GM18867 (cell line): ENCODE measurements at regions not wholly inside any gene's neighbourhood (a gene's known extent, or its start where the extent isn't known, plus 50 kb on each side); places are given as distances from the start of the nearest gene placed in this dataset.

Experiments used
- ATAC-seq: cut with Tn5 transposase; IDR thresholded peaks from one replicate; pipeline ENCODE4 v1.9.1; 2021; ENCODE audit warnings: mild to moderate bottlenecking, moderate library complexity; ENCODE audit not compliant: unreplicated experiment

DNA sequence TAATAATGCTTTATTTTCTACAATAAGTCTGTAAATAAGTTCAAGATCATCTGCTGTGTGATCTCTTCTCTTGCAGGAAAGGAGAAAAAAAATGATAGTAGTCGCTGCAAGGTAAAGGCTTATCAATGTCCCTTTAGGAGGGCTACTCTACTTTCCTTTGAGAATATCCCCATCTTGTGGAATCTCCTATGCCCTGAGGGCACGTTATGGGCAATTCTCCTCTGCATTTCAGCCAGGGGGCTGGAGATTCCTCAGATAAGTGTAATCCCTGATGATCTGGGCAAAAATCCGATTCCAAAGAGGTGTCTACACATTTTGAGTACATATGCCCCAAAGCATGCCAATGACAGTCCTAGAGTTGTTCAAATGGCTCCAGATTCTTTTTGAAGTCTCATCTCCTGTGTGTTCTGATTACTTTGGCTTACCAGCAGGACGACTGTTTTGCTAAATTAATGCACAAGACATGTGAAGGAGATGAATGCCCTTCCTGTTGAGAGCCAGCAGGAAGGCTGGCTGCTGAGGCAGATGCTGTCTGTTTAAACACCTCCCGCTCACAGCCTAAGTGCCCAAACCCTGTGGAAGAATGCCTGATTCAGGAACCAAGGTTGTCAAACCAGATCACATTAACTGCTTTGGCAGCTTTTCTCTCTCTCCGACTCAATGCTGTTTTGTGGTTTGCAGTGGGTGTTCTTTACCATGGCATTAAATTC is 171.2 kb upstream of the COL1A2 start:
- ATAC-seq, result peak; percentile 81

DNA sequence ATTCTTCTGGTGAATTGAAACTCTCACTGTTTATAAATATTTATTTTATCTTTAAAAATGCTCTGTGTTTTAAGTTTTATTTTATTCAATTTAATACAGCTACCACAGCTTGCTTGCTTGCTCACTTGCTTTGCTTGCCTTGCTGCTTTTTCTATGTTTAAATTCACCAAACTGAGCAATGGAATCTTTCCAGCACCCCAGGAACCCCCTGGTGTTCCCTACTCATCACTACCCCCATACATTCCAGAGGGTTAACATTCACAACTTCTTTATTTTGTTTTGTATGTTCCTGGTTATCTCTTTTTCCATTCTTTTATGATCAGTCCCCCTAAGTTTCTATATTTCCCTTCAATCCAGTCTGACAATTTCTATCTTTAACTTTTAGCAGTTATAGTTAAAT is 166.5 kb upstream of the COL1A2 start:
- ATAC-seq, result no peak

DNA sequence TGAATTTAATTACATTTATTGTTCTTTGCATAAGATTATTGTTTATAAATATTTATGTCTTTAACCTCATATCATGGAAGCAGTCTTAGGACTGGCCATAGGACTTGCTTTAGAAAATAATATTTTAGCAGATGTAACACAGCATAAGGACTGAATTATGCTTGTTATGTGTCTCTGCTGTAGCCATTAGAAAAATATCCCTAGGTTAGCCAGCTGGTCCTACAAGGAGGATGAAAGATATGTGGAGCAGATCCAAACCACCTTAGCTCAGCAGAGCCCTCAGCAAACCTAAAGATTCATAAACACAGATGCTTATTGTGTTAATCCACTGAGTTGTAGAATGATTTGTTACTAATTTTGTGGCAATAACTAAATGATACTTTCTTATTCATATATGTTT is 166.0 kb upstream of the COL1A2 start:
- no peak for ATAC-seq

DNA sequence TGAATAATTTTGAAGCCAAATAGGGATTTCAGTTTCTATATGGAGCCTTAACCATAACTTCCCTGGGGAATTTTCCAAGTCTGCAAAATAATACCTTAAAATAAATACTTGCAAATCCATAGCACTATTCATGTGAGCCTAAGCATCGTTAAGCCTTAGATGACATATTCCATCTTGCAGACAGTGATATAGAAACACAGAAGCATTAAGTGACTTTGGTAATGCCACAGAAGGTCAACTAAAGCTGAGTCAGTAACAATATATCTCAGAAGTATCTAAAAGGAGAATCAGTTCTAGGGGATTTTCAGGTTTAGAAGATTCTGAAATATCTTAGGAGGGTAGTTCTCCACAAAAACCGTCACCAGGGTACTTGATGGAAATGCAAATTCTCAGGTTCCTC is 163.4 kb upstream of the COL1A2 start:
- ATAC-seq, result no peak

DNA sequence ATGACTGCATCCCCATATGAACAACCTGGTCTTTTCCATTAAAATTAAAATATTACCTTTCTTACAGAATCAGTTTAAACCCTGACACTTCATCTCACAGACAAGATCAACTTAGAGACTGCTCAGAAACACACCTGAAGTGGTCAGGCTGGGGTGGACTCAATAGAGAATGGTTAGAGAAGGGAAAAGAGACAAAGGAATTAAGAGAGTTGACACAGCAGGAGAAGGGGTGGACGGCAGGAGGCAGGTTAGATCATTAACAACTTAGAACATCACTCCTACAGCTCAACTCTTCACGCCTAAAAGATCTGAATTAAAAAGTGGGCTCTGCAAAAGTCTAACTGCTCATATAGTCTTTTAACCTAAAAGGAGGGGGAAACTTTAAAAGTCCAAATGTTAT is 157.7 kb upstream of the COL1A2 start:
- no peak for ATAC-seq

DNA sequence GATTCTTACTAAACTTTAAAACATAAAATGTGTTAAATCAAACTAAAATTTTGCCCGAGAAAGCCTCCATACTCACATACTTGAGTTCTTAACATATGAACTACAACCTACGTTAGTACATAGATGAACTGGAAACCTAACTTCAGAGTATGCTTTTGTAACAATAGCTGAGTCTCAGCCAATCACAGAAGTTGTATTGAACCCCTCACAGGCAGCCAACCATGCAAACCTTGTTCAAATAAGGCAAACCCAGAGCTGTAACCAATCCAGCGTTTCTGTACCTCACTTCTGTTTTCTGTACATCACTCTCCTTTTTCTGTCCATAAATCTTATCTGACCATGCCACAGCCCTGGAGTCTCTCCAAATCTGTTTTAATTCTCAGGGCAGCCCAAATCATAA is 157.3 kb upstream of the COL1A2 start:
- no peak for ATAC-seq

DNA sequence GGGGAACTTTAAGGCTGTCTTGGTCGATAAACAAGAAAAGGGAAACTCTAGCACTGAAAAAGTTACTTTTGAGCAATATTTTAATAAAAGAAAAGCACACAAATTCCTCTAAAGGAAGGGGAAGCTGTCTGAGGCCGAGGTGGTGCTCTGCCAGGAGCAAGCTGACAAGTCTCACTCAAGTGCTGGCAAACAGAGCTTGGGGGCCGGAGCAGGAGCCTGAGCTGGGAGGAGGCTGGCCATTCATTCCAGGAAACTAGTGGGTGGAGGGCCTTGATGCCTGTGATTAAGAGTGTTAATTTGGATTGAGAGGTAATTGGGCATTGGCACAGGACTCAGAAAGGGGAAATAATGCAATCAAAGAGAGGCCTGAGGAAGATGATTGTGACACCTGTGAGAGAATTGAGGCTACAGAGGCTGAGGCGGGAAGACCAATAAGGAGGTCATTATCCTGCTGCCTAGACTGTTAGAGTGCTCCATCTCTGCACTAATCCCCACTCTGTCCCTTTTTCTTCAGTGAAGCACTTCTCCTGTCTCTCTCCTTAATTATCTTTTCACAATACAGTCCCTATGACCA is 154.9 kb upstream of the COL1A2 start:
- ATAC-seq, result no peak

DNA sequence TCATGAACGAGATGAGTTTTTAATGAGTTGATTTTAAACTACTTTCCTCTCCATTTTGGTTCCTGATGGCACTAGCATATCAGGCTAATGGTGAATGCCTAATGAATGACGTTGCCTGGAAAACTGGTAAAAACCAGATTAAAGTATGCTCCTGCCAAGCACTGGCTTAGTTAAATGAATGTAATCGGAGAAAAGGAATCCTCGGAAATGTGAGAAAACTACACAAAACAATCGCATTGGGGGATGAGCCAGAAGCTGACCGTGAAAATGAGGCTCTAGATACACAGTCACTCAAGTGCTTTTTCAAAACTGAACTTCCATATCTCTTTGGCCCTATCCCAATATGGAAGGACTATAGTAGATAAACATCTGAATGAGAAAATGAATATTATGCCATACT is 153.8 kb upstream of the COL1A2 start:
- ATAC-seq, result no peak

DNA sequence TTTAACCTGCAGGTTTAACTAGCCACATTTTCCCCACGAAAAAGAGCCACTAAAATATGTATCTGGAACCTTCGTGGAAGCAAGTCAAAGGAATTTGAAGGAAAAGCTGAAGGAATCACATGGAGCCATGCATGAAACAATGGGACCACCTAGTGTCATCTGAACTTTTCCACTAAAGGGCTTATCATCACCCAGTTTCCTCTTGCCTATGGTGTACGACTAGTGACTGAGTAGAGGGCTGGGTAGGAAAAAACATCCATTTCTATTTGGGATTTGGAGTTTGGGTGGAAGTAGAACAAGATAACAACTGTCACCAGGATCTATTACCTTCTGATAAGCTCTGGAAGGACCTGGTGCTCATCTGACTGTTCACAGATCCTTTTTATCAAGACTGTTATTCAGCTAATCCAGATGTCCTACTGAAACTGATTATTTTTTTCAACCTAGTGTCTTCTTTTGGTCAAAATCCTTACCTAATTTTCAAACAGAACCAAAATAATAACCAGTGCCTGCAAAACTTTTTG is 153.2 kb upstream of the COL1A2 start:
- ATAC-seq, result no peak

DNA sequence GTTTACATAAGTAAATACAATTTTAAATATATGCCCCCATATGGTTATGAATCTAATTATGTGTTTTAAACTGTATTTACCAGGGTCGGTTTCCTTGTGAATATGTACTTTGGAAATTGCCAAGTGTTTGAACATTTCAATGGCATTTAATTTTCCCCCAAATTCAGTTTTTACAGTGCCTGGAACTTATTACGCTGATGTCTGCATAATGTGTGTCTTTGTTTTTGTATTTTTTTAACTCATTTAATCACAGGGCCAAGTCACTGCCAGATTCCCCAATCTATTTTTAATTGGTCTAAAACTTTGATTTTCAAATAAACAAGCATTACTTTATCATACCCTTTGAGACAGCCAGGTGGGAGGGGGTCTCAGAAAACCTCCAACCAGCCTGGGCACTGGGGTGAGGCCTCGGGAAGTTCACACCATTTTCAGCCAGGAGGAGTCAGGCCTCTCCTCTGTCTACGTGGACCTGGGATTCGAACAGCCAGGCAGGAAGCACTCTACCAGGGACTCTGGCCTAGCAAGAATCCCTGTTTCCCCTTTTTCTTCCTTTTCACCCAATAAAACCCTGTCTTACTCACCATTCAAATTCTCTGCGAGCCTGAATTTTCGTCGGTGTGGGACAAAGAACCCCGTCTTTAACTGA is 151.5 kb upstream of the COL1A2 start:
- no peak for ATAC-seq

DNA sequence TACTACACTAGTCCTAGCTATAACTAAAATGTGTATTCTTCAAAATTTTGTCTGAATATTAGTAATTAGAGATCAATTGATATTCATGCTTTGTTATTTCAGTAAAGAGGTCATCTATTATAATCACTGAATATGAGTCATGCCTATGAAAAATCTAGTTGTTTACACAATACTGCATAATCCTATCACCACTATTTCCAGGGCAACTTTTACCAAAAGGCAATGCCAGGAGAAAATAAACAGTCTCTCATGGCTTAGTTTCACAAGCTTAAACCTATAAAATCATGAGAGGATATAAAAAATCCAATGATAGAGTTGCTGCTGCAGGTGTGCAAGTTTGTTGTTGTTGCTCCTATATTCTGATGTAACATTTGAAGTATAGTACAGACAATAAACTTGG is 149.9 kb upstream of the COL1A2 start:
- ATAC-seq, result no peak

DNA sequence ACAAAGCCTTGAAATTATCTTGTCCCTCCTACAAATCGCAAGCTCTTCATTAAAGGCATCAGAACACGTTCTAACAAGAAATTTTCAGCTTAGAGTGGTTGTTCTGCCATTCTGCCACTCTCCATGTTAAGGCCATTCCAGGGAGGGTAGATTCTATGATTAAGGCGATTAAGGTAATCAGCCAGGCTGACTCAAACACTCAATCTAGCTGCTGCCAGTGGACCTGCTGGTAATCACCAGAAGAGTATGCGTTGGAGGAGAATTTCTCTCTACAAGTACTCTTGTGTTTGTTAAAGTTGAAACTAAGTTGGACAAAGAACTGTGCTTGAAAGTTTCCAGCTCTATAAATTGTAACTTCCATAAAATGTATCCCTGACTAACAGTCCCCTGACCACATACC is 149.2 kb upstream of the COL1A2 start:
- no peak for ATAC-seq

DNA sequence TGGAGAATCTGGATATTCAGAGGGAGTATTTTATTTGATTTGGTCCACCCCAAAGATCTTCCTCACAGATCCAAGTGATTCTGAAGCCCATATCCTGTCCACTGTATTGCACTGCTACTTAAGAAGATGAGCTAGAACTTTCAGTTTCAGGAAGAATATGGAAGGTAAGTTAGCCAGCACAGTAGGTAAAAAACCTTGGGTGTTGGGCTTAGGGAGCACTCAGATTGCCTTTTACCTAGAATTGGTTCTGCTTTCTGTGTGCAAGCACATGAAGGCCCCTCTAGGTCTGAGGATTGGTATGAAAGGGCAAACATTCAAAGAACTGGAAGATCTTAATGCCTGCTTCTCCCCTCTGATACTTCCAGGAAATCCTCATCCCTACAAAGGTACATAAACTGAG is 146.7 kb upstream of the COL1A2 start:
- ATAC-seq, result peak; percentile 59

DNA sequence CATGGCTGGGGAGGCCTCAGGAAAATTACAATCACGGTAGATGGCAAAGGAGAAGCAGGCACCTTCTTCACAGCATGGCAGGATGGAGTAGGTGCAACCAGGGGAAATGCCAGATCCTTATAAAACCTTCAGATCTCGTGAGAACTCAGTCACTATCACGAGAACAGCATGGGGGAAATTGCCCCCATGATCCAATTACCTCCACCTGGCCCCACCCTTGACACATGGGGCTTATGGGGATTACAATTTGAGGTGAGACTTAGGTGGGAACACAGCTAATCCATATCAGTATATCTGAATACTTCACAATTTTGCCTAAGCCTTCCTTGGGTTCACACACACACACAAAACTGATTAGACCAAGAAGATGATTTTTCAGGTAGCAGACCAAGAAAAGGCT is 145.1 kb upstream of the COL1A2 start:
- ATAC-seq, result no peak

DNA sequence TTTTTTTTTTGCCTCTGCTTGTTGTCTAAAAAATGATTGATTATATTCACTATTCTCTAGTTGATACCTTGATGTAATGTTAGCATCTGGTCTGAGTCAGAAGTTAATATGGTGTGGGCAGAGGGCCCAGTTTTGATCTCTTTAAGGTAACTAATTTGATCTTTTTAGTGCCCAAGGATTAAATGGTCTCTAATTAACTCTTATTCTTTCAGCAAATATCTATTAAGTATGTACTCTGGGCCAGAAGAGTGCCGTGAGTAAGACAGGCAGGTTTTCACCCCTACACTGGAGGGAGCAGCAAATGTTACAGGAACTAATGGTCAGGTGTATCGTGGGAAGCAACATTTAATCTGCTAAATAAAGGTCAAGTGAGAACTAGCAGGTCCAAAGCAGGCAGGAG is 144.6 kb upstream of the COL1A2 start:
- ATAC-seq, result no peak

DNA sequence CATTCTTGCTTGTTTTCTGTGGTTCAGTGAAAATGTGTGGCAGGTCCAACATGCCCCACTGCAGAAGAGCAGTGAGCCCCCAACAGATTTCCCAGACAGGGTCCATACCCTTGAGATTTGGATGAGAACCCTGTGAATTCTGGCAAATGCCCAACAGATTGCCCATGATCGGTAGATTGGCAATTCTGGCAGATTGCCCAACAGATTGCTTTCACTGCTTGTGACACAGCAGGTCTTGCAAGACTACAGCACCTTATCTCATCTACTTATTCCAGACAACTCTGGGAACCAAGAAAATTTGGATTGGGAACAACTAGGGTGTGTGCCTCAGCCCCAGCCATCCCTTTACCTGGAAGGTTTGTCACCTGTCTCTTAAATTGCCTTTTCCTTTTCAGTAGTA is 143.7 kb upstream of the COL1A2 start:
- ATAC-seq, result no peak

DNA sequence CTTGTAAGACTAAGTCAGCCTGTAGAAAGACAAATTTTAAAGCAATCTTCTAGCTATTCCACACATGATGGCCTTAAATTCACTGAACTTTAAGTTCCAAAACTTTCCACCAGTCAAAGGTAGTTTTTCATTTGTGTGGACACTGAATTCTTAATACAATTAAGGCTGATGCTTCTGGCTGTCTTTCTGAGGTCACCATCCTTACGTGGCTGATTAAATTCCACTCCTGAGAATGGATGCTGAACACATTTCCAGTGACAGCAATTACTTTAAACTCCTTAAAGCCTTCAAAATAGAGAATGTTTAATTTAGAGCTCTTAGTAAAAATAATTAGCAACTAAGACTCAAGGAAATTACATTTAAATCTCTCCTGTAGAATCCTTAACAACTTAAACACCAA is 142.6 kb upstream of the COL1A2 start:
- no peak for ATAC-seq

DNA sequence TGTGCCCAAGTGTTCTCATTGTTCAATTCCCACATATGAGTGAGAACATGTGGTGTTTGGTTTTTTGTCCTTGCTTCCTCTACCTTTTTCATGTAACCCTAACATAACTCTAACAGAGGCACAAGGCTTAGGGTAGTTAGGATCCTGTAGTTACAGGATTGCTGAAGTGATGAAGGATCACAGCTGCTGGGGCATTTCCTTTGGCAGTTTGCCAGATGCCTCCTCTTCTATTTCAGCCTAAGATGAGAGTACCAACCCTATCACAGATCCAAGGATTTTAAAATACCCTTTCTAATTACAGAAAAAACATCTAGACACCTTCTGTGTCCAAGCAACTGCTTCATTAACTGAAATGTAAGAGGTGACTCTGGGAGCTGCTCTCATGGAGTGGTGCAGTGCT is 141.7 kb upstream of the COL1A2 start:
- no peak for ATAC-seq

DNA sequence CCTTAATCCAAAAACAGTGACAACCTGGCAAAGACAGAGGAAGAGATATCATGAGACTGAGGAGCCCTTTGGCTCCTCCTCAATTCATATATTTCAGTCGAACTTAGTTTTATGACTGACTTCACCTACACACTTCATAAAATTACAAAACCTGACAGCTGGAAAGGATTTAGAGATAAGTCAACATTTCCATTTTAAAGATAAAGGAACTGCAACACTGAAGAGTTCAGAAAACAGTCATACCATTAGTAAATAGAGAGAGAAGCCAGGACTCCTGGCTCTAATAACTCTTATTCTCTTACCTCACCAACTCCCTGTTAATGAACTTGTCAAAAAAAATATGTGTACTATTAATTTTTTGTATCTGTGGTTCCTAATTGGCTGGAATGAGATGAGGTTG is 141.0 kb upstream of the COL1A2 start:
- peak; percentile 51 for ATAC-seq

DNA sequence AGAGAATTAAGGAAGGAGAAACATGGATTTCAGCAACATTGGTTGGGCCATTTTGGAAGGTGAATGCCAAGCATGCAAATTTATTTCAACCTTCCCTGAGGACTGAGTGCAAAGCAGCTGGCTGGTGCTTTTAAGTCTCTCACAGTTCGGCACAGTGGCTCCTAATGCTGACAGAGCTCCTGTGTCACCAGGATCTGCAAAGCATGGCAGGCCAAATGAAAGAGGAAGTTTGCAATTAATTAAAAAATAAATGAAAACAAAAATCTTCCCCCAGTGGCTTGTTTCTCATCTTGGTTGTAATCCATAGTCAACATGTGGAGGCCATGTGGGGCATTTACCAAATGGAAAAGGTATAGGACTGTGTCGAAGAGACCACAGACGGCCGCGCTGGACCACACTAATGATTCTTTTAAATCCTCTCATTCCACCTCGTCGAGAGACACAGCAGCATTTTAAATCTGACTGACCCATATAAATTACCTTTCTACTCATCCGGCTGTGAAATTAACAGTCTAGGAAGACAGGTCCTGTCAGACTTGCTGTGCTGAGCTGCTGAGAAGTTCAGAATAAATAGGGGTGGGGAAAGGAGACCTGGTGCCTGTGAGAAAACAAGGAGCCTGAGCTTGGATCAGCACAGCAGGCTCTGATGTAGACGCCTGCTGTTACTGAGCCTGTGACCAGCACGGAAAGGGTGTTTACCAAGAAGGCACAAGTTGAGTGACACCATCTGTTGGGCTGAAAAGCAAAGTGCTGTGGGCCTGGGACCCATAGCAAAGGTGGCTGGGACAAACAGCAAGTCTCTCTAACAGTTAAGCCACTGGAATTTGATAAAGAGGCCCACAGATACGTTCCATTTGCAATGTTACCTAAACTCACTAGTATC is 136.0 kb upstream of the COL1A2 start:
- no peak for ATAC-seq

DNA sequence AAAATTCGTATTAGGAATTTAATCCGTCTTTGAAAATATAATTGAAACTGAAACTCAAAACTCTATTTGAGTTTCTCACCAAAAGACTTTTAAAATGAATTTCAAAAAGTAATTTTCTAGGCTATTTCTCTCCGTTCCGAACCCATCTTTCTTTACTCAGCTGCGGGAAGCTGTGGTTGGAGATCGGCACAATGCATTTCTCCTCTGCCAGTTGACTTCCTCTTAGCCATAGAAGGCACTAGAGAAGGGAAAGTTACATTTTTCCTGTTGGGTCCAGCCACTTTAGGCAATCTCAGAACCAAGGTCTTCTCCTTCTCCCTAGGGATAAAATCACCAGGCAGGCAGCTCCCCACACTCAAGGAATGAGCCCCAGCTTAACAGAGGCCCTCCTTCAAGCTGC is 133.6 kb upstream of the COL1A2 start:
- no peak for ATAC-seq
